ENCODE measurements at regions not wholly inside any gene's neighbourhood (a gene's known extent, or its start where the extent isn't known, plus 50 kb on each side); places are given as distances from the start of the nearest gene placed in this dataset.

- no peaks in the 10 kb centered on the region for H3K9me3 ChIP-seq (replicated peaks; ENCODE audit: control insufficient read depth, insufficient read depth, low read depth, low read length)
- H4K20me1 ChIP-seq (replicated peaks; ENCODE audit: control insufficient read depth, insufficient read depth, low read length), result no peaks in the 10 kb centered on the region
- DNase-seq (ENCODE audit: extremely low read depth in 1 of 4, low spot score in 3 of 4), result no peak
- in situ Hi-C loops (cut with MboI), result loop anchor here (10.0 kb wide), 1 partner anchor 295 kb away; no protein-coding TSS in a partner anchor
- H3K27ac ChIP-seq (ENCODE audit: extremely low read depth, low read depth, low read length), result no peak overlapping the region
- POLR2A ChIA-PET, result interaction anchor here (0.7 to 0.9 kb wide), 2 partner anchors 8 to 179 kb away, joined by 3 to 4 read pairs; no protein-coding TSS in a partner anchor
- BruUV-seq (replicated peaks), result no TSS peak
- no peak for ATAC-seq
- peaks cover 0 to 8% of the 10 kb centered on the region in 2 experiments; a peak in 1 of 5 replicates for H3K27me3 ChIP-seq (ENCODE audit: control insufficient read depth in 2 of 2, insufficient read depth in 2 of 2, low read length in 2 of 2)
- CTCF ChIA-PET (ENCODE audit: low intra/inter-chr PET ratio), result interaction anchor here (1.0 to 1.7 kb wide), 2 partner anchors 76 to 290 kb away, joined by 3 to 9 read pairs; no protein-coding TSS in a partner anchor
- no peaks in the 10 kb centered on the region for H3K79me2 ChIP-seq (ENCODE audit: control insufficient read depth, insufficient read depth, low read length)
- FAIRE-seq, result no peak
- H3K4me1 ChIP-seq (replicated peaks in 1 of 2; ENCODE audit: control insufficient read depth in 2 of 2, insufficient read depth in 2 of 2, low read length in 2 of 2), result peaks cover 0 to 19% of the 10 kb centered on the region in 2 experiments; a peak in 3 of 5 replicates
- no peak overlapping the region for H3K9ac ChIP-seq (ENCODE audit: insufficient read depth in 1 of 2, low read depth in 2 of 2, low read length in 2 of 2)
- no CpG with 5 or more reads among the region's 2 CpGs for WGBS (ENCODE audit: insufficient coverage, low coverage, missing lambda C conversion rate)
- H3K36me3 ChIP-seq (ENCODE audit: control insufficient read depth, insufficient read depth, low read length), result no peaks in the 10 kb centered on the region
- H3K9me1 ChIP-seq (ENCODE audit: control insufficient read depth, insufficient read depth, low read length), result no peaks in the 10 kb centered on the region
- no peak overlapping the region for H3K4me3 ChIP-seq
- H3K4me2 ChIP-seq (ENCODE audit: insufficient read depth, low read length), result no peak overlapping the region
- intact Hi-C loops (cut with micrococcal nuclease), result loop anchor here (2.0 to 10.0 kb wide), 4 partner anchors 75 to 762 kb away; no protein-coding TSS in a partner anchor
- TF ChIP-seq BACH1 (tag; IDR thresholded peaks at IDR 0.05) (no peak), ZSCAN29 (IDR thresholded peaks at IDR 0.05) (no peak), TFAM (CRISPR knock-in tag; conservative IDR thresholded peaks at IDR 0.05) (no peak), NBN (IDR thresholded peaks at IDR 0.05; ENCODE audit: low read depth) (no peak), ZNF717 (CRISPR knock-in tag; IDR thresholded peaks at IDR 0.05) (no peak), SMAD2 (IDR thresholded peaks at IDR 0.05; ENCODE audit: low read depth, low read length) (no peak), ZNF3 (CRISPR knock-in tag; IDR thresholded peaks at IDR 0.05) (no peak), ZNF253 (CRISPR knock-in tag; conservative IDR thresholded peaks at IDR 0.05) (no peak), CXXC5 (CRISPR knock-in tag; IDR thresholded peaks at IDR 0.05) (no peak), RBFOX2 (IDR thresholded peaks at IDR 0.05; ENCODE audit: low read depth, low read length) (no peak), ZNF77 (CRISPR knock-in tag; IDR thresholded peaks at IDR 0.05) (no peak)
- peak overlapping the region; percentile 70; the same call in 1 of the 2 replicates for H2AFZ ChIP-seq (ENCODE audit: low read depth, low read length)
These were observed 72.8 kb upstream of the CLDN10 start for GRCh38 chr13:95479731-95480130.
